Activated CD4-positive, alpha-beta T cell treated with anti-CD3 and anti-CD28 coated beads, Interleukin-2, amount 10 ng/mL, durations not matched to agents 7 days and 5 days (primary cell): ENCODE measurements at regions not wholly inside any gene's neighbourhood (a gene's known extent, or its start where the extent isn't known, plus 50 kb on each side); places are given as distances from the start of the nearest gene placed in this dataset.

ENCODE experiments used
- CTCF ChIA-PET: fragments of 350-600 bp; sonication (Branson Sonifier 250); formaldehyde crosslinking; loops from one replicate; lab custom pipeline; 2021; ENCODE audit warnings: antibody characterized with exemption; lab: Charles Lee
- POLR2A ChIA-PET: fragments of 350-600 bp; sonication (Branson Sonifier 250); formaldehyde crosslinking; loops from one replicate; lab custom pipeline; 2021; ENCODE audit warnings: antibody characterized with exemption; lab: Charles Lee
- DNase-seq: peaks from one replicate; pipeline ENCODE4 v3.0.0-alpha.2; 2020
- H3K27ac Mint-ChIP-seq: one replicate; pipeline ENCODE4 v1.8.0; 2021; ENCODE audit warnings: mild to moderate bottlenecking, moderate library complexity, mixed read lengths
- H3K27me3 Mint-ChIP-seq: one replicate; pipeline ENCODE4 v1.8.0; 2021; ENCODE audit warnings: mixed read lengths
- H3K36me3 Mint-ChIP-seq: one replicate; pipeline ENCODE4 v1.8.0; 2021; ENCODE audit warnings: low read depth, mixed read lengths
- H3K4me1 Mint-ChIP-seq: one replicate; pipeline ENCODE4 v1.8.0; 2021; ENCODE audit warnings: mixed read lengths
- H3K4me3 Mint-ChIP-seq: one replicate; pipeline ENCODE4 v1.8.0; 2021; ENCODE audit warnings: mild to moderate bottlenecking, moderate library complexity, mixed read lengths
- H3K9me3 Mint-ChIP-seq: one replicate; pipeline ENCODE4 v1.8.0; 2021; ENCODE audit warnings: mixed read lengths

- ChIA-PET POLR2A (no interaction called here), CTCF (no interaction called here)
- H3K4me3 Mint-ChIP-seq, result no peak overlapping the region
- H3K36me3 Mint-ChIP-seq, result no peaks in the 10 kb centered on the region
- no peak for DNase-seq
- peaks cover 2% of the 10 kb centered on the region for H3K27me3 Mint-ChIP-seq
- no peaks in the 10 kb centered on the region for H3K4me1 Mint-ChIP-seq
- H3K9me3 Mint-ChIP-seq, result no peaks in the 10 kb centered on the region
- no peak overlapping the region for H3K27ac Mint-ChIP-seq
Observed at GRCh38 chr6:128827675-128828464, 55.1 kb upstream of the LAMA2 start.

GRCh38 chr6:128826606-128827005, 56.3 kb upstream of the LAMA2 start:
- Mint-ChIP-seq H3K9me3 (no peaks in the 10 kb centered on the region), H3K4me3 (no peak overlapping the region), H3K27me3 (peaks cover 2% of the 10 kb centered on the region), H3K4me1 (no peaks in the 10 kb centered on the region), H3K27ac (no peak overlapping the region), H3K36me3 (no peaks in the 10 kb centered on the region)
- no peak for DNase-seq
- ChIA-PET POLR2A (no interaction called here), CTCF (interaction anchor here (0.7 kb wide), 1 partner anchor 424 kb away, joined by 4 read pairs; no protein-coding TSS in a partner anchor)

- H3K36me3 Mint-ChIP-seq, result no peaks in the 10 kb centered on the region
- ChIA-PET CTCF (no interaction called here), POLR2A (interaction anchor here (0.6 kb wide), 1 partner anchor 97 kb away, joined by 4 read pairs; no protein-coding TSS in a partner anchor)
- DNase-seq, result no peak
- no peaks in the 10 kb centered on the region for H3K4me1 Mint-ChIP-seq
- H3K27ac Mint-ChIP-seq, result no peak overlapping the region
- no peaks in the 10 kb centered on the region for H3K9me3 Mint-ChIP-seq
- no peak overlapping the region for H3K4me3 Mint-ChIP-seq
- H3K27me3 Mint-ChIP-seq, result peaks cover 2% of the 10 kb centered on the region
Observed at GRCh38 chr6:128822271-128822670, 60.7 kb upstream of the LAMA2 start.

GRCh38 chr6:128821116-128821515, 61.8 kb upstream of the LAMA2 start:
- Mint-ChIP-seq H3K9me3 (no peaks in the 10 kb centered on the region), H3K27me3 (peaks cover 2% of the 10 kb centered on the region), H3K4me1 (no peaks in the 10 kb centered on the region), H3K36me3 (no peaks in the 10 kb centered on the region), H3K4me3 (no peak overlapping the region), H3K27ac (no peak overlapping the region)
- CTCF ChIA-PET, result no interaction called here
- POLR2A ChIA-PET, result no interaction called here
- no peak for DNase-seq

GRCh38 chr6:128808856-128809255, 74.1 kb upstream of the LAMA2 start:
- H3K9me3 Mint-ChIP-seq, result no peaks in the 10 kb centered on the region

GRCh38 chr6:128807577-128807976, 75.4 kb upstream of the LAMA2 start:
- DNase-seq, result no peak
- Mint-ChIP-seq H3K36me3 (no peaks in the 10 kb centered on the region), H3K27ac (no peak overlapping the region), H3K9me3 (no peaks in the 10 kb centered on the region), H3K4me1 (no peaks in the 10 kb centered on the region), H3K4me3 (no peak overlapping the region), H3K27me3 (peaks cover 5% of the 10 kb centered on the region)
- CTCF ChIA-PET, result interaction anchor here (1.2 to 1.6 kb wide), 2 partner anchors 13 to 16 kb away, joined by 3 to 4 read pairs; no protein-coding TSS in a partner anchor
- POLR2A ChIA-PET, result no interaction called here

More at GRCh38 chr6:128808856-128809255, 74.1 kb upstream of the LAMA2 start:
- ChIA-PET CTCF (interaction anchor here (1.2 to 1.6 kb wide), 2 partner anchors 14 to 17 kb away, joined by 3 to 4 read pairs; no protein-coding TSS in a partner anchor), POLR2A (no interaction called here)
- H3K4me1 Mint-ChIP-seq, result no peaks in the 10 kb centered on the region
- peaks cover 5% of the 10 kb centered on the region for H3K27me3 Mint-ChIP-seq
- no peaks in the 10 kb centered on the region for H3K36me3 Mint-ChIP-seq
- no peak overlapping the region for H3K4me3 Mint-ChIP-seq
- H3K27ac Mint-ChIP-seq, result no peak overlapping the region
- no peak for DNase-seq

DNA sequence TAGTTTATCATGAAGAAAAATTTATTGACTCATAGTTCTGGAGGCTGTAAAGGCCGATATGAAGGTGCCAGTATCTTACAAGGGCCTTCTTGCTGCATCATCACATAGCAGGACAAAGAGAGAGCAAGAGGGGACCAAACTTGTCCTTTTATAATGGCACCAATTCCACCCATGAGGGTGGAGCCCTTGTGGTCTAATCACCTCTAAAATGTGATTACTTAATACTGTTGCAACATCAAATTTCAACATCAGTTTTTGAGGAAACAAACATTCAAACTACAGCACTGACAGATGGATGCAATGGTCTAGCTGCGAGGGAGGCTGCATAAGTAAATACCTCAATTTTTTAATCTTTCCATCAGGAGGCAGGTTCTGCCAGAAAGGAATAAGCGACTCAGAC, 76.7 kb upstream of the LAMA2 start:
- CTCF ChIA-PET, result no interaction called here
- H3K4me1 Mint-ChIP-seq, result no peaks in the 10 kb centered on the region
- no peak overlapping the region for H3K27ac Mint-ChIP-seq
- H3K27me3 Mint-ChIP-seq, result peaks cover 5% of the 10 kb centered on the region
- POLR2A ChIA-PET, result no interaction called here
- no peaks in the 10 kb centered on the region for H3K9me3 Mint-ChIP-seq
- DNase-seq, result no peak
- no peaks in the 10 kb centered on the region for H3K36me3 Mint-ChIP-seq
- no peak overlapping the region for H3K4me3 Mint-ChIP-seq

DNA sequence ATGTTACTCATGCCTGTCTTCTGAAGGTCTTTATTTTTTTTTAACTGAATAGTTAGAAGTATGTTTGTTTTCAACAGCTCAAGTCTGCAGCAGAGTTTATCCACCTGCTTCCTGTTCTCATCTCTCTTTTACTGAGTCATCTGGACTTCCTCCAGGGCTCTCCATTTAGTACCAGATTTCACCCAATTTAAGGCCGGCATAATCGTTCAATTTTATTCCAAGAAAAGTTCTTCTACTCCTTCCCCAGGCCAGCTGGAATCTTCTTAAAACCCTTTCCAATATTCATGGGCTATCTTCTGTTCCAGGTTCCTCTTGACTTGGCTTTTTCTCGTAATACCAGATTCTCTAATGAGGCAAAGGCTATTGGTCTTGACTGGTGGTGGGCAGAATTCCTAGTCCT, 79.0 kb upstream of the LAMA2 start:
- Mint-ChIP-seq H3K27me3 (peaks cover 2% of the 10 kb centered on the region), H3K4me3 (no peak overlapping the region), H3K27ac (no peak overlapping the region), H3K9me3 (no peaks in the 10 kb centered on the region), H3K4me1 (no peaks in the 10 kb centered on the region), H3K36me3 (no peaks in the 10 kb centered on the region)
- no peak for DNase-seq
- ChIA-PET POLR2A (no interaction called here), CTCF (interaction anchor here (0.6 kb wide), 1 partner anchor 282 kb away, joined by 3 read pairs; no protein-coding TSS in a partner anchor)

DNA sequence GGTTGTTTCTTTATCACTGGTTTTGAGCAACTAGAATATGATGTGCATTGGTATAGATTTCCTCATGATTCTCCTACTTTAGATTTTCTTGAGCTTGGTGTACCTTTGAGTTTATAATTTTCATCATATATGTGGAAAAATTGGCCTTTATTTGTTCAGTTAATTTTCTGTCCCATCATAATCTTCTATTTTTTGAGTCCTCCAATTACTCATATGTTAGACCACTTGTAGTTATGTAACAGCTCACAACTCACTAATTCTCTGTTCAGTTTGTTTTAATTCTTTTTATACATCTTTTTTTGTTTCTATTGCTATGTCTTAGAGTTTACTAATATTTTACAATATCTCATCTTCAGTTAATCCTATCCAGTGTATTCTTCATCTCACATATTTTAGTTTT, 81.3 kb upstream of the LAMA2 start:
- DNase-seq, result no peak
- H3K9me3 Mint-ChIP-seq, result no peaks in the 10 kb centered on the region
- H3K27ac Mint-ChIP-seq, result no peak overlapping the region
- no peak overlapping the region for H3K4me3 Mint-ChIP-seq
- CTCF ChIA-PET, result no interaction called here
- POLR2A ChIA-PET, result no interaction called here
- no peaks in the 10 kb centered on the region for H3K36me3 Mint-ChIP-seq
- H3K4me1 Mint-ChIP-seq, result no peaks in the 10 kb centered on the region
- no peaks in the 10 kb centered on the region for H3K27me3 Mint-ChIP-seq

DNA sequence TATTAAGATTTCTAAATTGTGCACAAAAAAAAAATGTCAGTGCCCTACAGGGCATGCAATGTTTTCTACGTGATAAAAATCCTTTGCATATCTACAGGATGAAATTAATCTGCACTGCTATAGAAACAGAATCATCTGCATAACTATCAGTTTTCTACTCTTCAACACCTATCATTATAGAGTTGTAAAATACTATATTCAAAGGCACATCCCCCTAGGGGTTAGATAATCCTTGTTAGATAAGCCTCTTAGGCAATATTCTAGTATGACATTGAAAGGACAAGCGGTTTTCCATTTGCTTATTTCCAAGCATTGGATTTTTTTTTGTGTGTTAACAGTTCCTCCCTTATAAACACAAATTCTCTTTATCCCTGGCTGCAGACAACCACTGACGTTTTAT, 98.7 kb upstream of the LAMA2 start:
- CTCF ChIA-PET, result no interaction called here
- H3K36me3 Mint-ChIP-seq, result no peaks in the 10 kb centered on the region
- H3K4me1 Mint-ChIP-seq, result no peaks in the 10 kb centered on the region
- no peak for DNase-seq
- no peak overlapping the region for H3K4me3 Mint-ChIP-seq
- POLR2A ChIA-PET, result no interaction called here
- no peak overlapping the region for H3K27ac Mint-ChIP-seq
- peaks cover 2% of the 10 kb centered on the region for H3K27me3 Mint-ChIP-seq
- peaks cover 2% of the 10 kb centered on the region for H3K9me3 Mint-ChIP-seq

DNA sequence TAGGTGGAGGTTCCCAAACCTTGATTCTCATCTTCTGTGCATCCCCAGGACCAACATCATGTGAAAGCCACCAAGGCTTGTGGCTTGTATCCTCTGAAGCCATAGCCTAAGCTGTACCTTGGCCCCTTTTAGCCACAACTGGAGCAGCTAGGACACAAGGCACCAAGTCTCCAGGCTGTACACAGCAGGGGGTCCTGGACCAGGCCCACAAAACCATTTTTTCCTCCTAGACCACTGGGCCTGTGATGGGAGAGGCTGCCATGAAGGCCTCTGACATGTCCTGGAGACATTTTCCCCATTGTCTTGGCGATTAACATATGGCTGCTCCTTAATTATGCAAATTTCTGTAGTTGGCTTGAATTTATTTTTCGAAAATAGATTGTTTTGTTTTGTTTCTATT, 114.8 kb upstream of the LAMA2 start:
- ChIA-PET POLR2A (no interaction called here), CTCF (no interaction called here)
- no peaks in the 10 kb centered on the region for H3K9me3 Mint-ChIP-seq
- peaks cover 2% of the 10 kb centered on the region for H3K27me3 Mint-ChIP-seq
- DNase-seq, result no peak
- no peaks in the 10 kb centered on the region for H3K36me3 Mint-ChIP-seq
- no peaks in the 10 kb centered on the region for H3K4me1 Mint-ChIP-seq
- H3K4me3 Mint-ChIP-seq, result no peak overlapping the region
- no peak overlapping the region for H3K27ac Mint-ChIP-seq

- CTCF ChIA-PET, result no interaction called here
- Mint-ChIP-seq H3K27me3 (peaks cover 3% of the 10 kb centered on the region), H3K4me3 (no peak overlapping the region), H3K36me3 (no peaks in the 10 kb centered on the region), H3K27ac (no peak overlapping the region), H3K4me1 (no peaks in the 10 kb centered on the region), H3K9me3 (no peaks in the 10 kb centered on the region)
- POLR2A ChIA-PET, result no interaction called here
- no peak for DNase-seq
Observed at GRCh38 chr6:128767705-128768104, 115.2 kb upstream of the LAMA2 start.

GRCh38 chr6:128767150-128767549, 115.8 kb upstream of the LAMA2 start:
- DNase-seq, result no peak
- no peaks in the 10 kb centered on the region for H3K4me1 Mint-ChIP-seq
- ChIA-PET CTCF (no interaction called here), POLR2A (no interaction called here)
- no peaks in the 10 kb centered on the region for H3K36me3 Mint-ChIP-seq
- no peak overlapping the region for H3K27ac Mint-ChIP-seq
- peaks cover 3% of the 10 kb centered on the region for H3K27me3 Mint-ChIP-seq
- H3K4me3 Mint-ChIP-seq, result no peak overlapping the region
- no peaks in the 10 kb centered on the region for H3K9me3 Mint-ChIP-seq
